ENCODE measurements at regions not wholly inside any gene's neighbourhood (a gene's known extent, or its start where the extent isn't known, plus 50 kb on each side); places are given as distances from the start of the nearest gene placed in this dataset.

DNA sequence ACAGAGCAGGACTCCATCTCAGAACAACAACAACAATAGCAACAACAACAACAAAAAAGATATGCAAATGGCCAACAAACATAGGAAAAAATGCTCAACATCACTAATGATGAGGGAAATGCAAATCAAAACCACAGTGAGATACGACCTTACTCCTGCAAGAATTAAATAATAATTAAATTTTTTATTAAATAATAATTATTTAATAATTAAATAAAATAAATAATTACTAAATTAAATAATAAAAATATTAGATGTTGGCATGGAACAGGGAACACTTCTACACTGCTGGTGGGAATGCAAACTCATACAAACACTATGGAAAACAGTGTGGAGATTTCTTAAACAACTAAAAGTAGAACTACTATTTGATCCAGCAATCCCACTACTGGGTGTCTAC, 1022.3 kb upstream of the B3GALT2 start:
- TF ChIP-seq, protein P1, sequence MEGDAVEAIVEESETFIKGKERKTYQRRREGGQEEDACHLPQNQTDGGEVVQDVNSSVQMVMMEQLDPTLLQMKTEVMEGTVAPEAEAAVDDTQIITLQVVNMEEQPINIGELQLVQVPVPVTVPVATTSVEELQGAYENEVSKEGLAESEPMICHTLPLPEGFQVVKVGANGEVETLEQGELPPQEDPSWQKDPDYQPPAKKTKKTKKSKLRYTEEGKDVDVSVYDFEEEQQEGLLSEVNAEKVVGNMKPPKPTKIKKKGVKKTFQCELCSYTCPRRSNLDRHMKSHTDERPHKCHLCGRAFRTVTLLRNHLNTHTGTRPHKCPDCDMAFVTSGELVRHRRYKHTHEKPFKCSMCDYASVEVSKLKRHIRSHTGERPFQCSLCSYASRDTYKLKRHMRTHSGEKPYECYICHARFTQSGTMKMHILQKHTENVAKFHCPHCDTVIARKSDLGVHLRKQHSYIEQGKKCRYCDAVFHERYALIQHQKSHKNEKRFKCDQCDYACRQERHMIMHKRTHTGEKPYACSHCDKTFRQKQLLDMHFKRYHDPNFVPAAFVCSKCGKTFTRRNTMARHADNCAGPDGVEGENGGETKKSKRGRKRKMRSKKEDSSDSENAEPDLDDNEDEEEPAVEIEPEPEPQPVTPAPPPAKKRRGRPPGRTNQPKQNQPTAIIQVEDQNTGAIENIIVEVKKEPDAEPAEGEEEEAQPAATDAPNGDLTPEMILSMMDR (IDR thresholded peaks at IDR 0.05) = no peak
- TF ChIP-seq POLR2A (IDR thresholded peaks at IDR 0.05) = no peak
